Lung (tissue), 11 donors: ENCODE measurements at regions not wholly inside any gene's neighbourhood (a gene's known extent, or its start where the extent isn't known, plus 50 kb on each side); places are given as distances from the start of the nearest gene placed in this dataset.

Source experiments
- ATAC-seq: fragments of 200-7000 bp; cut with Tn5 transposase; one replicate; pipeline ENCODE4 v1.9.1; 2020; ENCODE audit warnings: moderate number of reproducible peaks; ENCODE audit not compliant: insufficient read depth, low FRiP score
- DNase-seq, 3 donors: peaks; one replicate each; pipeline ENCODE4 v3.0.0-alpha.2; 2013 to 2017
- H3K27ac ChIP-seq, 2 donors: one replicate each; pipeline ENCODE4 v1.5.1; 2013; ENCODE audit warnings: mild to moderate bottlenecking in 2 of 2, moderate library complexity in 2 of 2, control low read depth in 1 of 2, inconsistent platforms in 1 of 2, low read depth in 1 of 2, low read length in 1 of 2
- H3K27me3 ChIP-seq, 3 donors: one replicate each; pipeline ENCODE4 v1.5.1; 2013; ENCODE audit warnings: low read length in 2 of 3; ENCODE audit not compliant: control insufficient read depth in 3 of 3, insufficient read depth in 3 of 3
- H3K36me3 ChIP-seq, 4 donors: one replicate each; pipeline ENCODE4 v1.5.1; 2013; ENCODE audit warnings: low read length in 4 of 4, mild to moderate bottlenecking in 1 of 4, moderate library complexity in 1 of 4; ENCODE audit not compliant: control insufficient read depth in 4 of 4, insufficient read depth in 4 of 4
- H3K4me1 ChIP-seq, 5 donors: one replicate each; pipeline ENCODE4 v1.5.1; 2013; ENCODE audit warnings: low read length in 5 of 5, mild to moderate bottlenecking in 2 of 5, moderate library complexity in 1 of 5; ENCODE audit not compliant: control insufficient read depth in 5 of 5, insufficient read depth in 5 of 5
- H3K4me3 ChIP-seq: one replicate; pipeline ENCODE4 v1.5.1; 2013; ENCODE audit warnings: mild to moderate bottlenecking, control low read depth, moderate library complexity
- H3K9ac ChIP-seq, 2 donors: one replicate each; pipeline ENCODE4 v1.5.1; 2013; ENCODE audit warnings: low read length in 2 of 2, control low read depth in 1 of 2; ENCODE audit not compliant: insufficient read depth in 1 of 2
- H3K9me3 ChIP-seq, 4 donors: one replicate each; pipeline ENCODE4 v1.5.1; 2013; ENCODE audit warnings: low read length in 3 of 4, mild to moderate bottlenecking in 1 of 4, moderate library complexity in 1 of 4; ENCODE audit not compliant: control insufficient read depth in 4 of 4, insufficient read depth in 3 of 4
- WGBS, 2 donors: extraction: QIAGEN DNeasy Blood & Tissue Kit; methylation state at CpG; one replicate each; pipeline ENCODE4 v1.1.7; 2013; 5-methylcytosine and 5-hydroxymethylcytosine counted together
- TF ChIP-seq, protein P1 (sequence below): IDR thresholded peaks from 2 replicates; pipeline ENCODE4 v1.5.1; 2012; ENCODE audit warnings: mild to moderate bottlenecking; ENCODE audit errors: control extremely low read depth, extremely low read depth
- donor health status: control.
- donor health status: control.
- donor health status: Bipolar disorder and iron deficiency.
- donor health status: healthy.
- donor health status: DM: yes; HTN: yes; CAD: no.

DNA sequence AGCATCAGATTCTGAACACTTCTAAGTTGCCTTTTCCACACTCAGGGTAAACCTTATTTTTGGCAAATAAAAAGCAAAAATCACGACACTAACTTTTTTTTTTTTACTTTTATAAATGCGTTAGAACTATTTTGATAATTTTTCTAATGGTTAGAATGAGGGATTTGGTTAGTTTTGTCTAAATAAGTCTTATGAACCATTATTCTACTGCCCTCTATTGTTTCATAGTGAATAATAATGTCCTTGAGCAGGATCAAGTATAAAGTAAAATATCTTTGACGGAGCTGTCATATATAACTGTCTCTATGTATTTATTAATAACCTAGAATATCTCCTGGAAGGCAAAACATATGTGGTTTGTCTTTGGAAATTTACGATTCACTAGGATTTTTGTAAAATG is 631.8 kb downstream of the GABRG2 start:
- H3K4me3 ChIP-seq: no peak overlapping the region
- H3K4me1 ChIP-seq: no peaks in the 10 kb centered on the region
- H3K9me3 ChIP-seq: no peaks in the 10 kb centered on the region
- ATAC-seq: no peak
- H3K36me3 ChIP-seq: no peaks in the 10 kb centered on the region
- no peak overlapping the region for H3K9ac ChIP-seq
- no peak for DNase-seq
- TF ChIP-seq, protein P1, sequence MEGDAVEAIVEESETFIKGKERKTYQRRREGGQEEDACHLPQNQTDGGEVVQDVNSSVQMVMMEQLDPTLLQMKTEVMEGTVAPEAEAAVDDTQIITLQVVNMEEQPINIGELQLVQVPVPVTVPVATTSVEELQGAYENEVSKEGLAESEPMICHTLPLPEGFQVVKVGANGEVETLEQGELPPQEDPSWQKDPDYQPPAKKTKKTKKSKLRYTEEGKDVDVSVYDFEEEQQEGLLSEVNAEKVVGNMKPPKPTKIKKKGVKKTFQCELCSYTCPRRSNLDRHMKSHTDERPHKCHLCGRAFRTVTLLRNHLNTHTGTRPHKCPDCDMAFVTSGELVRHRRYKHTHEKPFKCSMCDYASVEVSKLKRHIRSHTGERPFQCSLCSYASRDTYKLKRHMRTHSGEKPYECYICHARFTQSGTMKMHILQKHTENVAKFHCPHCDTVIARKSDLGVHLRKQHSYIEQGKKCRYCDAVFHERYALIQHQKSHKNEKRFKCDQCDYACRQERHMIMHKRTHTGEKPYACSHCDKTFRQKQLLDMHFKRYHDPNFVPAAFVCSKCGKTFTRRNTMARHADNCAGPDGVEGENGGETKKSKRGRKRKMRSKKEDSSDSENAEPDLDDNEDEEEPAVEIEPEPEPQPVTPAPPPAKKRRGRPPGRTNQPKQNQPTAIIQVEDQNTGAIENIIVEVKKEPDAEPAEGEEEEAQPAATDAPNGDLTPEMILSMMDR: no peak
- H3K27me3 ChIP-seq: no peaks in the 10 kb centered on the region
- no peak overlapping the region for H3K27ac ChIP-seq
- WGBS, 2 donors: 79 to 86% methylated on average over 4 of the region's 4 CpGs

DNA sequence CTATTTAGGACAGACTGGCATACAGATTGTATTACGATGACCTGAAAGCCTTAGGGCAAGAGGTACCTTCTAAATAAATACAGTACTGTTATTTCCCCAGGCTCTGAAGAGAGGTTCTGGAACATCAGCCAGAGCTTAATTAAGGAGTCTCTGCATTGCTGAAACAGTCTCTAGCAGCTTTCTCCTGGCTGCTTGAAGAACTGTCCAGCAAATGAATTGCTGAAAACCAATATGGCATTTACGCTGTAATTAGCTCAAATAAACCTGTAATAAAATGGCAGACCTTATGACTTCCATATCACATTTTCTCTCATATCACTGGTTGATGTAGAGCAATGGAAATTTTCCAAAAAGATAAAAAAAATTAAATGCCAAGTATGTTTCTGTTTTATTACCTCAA is 636.3 kb downstream of the GABRG2 start:
- Histone ChIP-seq H3K4me3 (no peak overlapping the region), H3K27ac (no peak overlapping the region), H3K27me3 (no peaks in the 10 kb centered on the region), H3K9me3 (no peaks in the 10 kb centered on the region), H3K4me1 (no peaks in the 10 kb centered on the region), H3K36me3 (no peaks in the 10 kb centered on the region), H3K9ac (no peak overlapping the region)
- TF ChIP-seq, protein P1: no peak
- peak in 1 of 3 donors; percentile 20 for DNase-seq
- no peak for ATAC-seq
- WGBS, 2 donors: 75% methylated on average over 2 of the region's 2 CpGs

DNA sequence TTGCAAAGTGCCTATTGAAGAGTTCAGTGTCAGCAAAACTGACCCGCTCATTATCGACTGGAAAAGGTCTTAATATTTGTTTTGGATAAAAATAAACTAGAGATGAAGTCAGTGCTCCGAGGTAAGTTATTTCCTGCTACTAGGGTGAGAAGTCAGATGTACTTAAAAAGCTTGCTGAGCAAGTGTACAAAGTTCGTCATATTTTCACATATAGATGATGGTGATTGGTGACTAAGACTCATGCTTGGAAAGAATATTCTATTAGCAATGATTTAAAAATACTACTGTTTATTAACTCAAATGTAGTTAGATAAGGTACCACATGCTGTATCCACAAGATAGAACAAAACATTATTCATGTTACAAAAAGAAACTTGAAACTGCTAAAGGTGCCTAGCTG is 643.7 kb downstream of the GABRG2 start:
- DNase-seq (no peak), ATAC-seq (no peak)
- TF ChIP-seq, protein P1: no peak

DNA sequence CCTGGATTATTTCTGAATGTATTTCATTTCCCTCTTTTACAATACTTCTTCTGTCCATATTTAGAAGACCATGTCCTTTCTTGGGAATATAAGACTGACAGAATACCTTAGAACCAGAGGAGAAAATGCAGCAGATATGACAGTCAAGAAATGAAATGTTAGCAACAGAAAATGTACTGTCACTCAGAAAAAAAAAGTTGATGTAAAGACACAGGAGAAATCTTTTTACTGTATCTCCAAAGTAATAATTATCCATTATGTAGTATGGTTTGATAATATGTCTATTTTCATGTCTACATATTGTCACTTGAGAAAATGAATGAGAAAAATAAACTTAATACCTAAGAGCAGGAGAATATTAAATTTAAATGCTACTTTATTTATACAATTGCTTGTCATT is 652.1 kb downstream of the GABRG2 start:
- Histone ChIP-seq H3K9ac (no peak overlapping the region), H3K4me1 (no peaks in the 10 kb centered on the region), H3K4me3 (no peak overlapping the region), H3K9me3 (peaks cover 0 to 10% (median 2%) of the 10 kb centered on the region in 4 donors), H3K27me3 (no peaks in the 10 kb centered on the region), H3K27ac (no peak overlapping the region), H3K36me3 (no peaks in the 10 kb centered on the region)
- DNase-seq (no peak), ATAC-seq (no peak)
- TF ChIP-seq, protein P1: no peak

More for the DNA sequence above, 643.7 kb downstream of the GABRG2 start:
- Histone ChIP-seq H3K9me3 (no peaks in the 10 kb centered on the region), H3K4me3 (no peak overlapping the region), H3K36me3 (no peaks in the 10 kb centered on the region), H3K27ac (no peak overlapping the region), H3K9ac (no peak overlapping the region), H3K4me1 (no peaks in the 10 kb centered on the region), H3K27me3 (no peaks in the 10 kb centered on the region)
- 68 to 82% methylated on average over 4 of the region's 4 CpGs for WGBS, 2 donors
